ENCODE measurements at regions not wholly inside any gene's neighbourhood (a gene's known extent, or its start where the extent isn't known, plus 50 kb on each side); places are given as distances from the start of the nearest gene placed in this dataset.
A peak's percentile ranks its signal among the peaks of the same experiment; 100 is the strongest.
"Not testable (repeated sequence)": the region's sequence is repeated elsewhere in the genome, so short reads cannot be mapped to it uniquely, and the experiment has no call there.

DNA sequence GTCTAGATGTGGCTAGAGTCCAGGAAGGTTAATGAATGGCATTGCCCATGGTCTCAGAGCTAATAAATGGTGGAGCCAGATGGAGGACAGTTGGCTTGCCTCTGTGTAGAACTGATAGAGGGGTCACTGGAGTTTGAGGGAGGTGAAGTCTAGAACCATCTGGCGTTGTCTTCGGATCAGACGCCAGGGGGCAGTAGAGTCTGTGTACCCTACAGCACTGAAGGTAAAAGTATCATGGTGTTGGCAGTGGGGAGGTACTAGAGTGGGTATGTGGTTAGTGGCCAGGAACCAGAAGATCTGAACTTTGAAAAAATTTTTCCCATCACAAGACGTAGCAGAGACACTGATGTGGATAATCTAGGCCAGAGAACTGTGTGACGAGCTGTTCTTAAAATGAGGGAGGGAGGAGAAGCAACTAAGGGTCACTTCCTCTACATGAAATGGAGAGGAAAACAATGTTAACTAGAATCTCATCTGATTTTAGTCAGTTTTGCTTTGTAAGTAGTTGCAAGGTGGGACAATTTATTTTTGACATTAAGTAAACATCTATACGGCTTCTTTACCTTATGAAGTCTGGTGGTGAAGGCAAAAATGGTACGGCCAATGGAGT is 227.9 kb upstream of the PRSS58 start:
- Mint-ChIP-seq H3K36me3 (no peaks in the 10 kb centered on the region), H3K4me3 (peak overlapping the region; percentile 26), H3K27ac (peak overlapping the region; percentile 67), H3K9me3 (no peaks in the 10 kb centered on the region), H3K27me3 (no peaks in the 10 kb centered on the region), H3K4me1 (peaks cover 19% of the 10 kb centered on the region)
- POLR2A ChIA-PET, result no interaction called here
- peak; percentile 40 for ATAC-seq (ENCODE audit: low read depth)
- DNase-seq, result no peak

DNA sequence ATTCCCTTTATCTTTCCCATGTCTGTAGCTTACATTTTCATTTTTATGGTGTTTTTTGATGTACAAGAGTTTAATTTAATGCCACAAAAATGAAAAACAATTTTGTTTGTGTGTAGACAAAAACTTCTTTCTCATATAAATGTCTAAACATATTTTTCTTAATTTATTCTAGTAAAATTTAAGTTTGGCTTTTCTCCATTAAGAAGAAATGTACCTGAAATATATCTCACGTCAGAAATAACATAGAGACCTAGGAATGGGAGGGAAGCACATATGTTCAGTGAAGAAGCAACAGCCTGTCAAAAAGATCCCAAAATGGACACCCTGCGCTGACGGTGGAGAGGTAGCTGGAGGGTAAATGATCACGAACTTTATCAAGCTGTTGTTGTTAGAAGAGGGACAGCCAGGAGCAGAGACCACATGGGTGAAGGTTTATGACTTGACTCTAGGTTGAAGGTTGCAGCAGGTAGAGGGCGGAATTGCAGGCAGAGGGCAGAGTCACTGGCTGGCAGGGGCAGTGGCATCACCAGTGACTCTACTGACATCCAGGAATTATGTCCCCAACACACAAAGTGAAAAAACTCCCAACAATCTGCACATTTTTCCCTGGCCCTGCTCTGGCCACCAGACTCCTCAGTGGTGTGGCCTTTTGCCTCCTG is 225.9 kb upstream of the PRSS58 start:
- H3K4me1 Mint-ChIP-seq, result peaks cover 19% of the 10 kb centered on the region
- H3K4me3 Mint-ChIP-seq, result no peak overlapping the region
- H3K27ac Mint-ChIP-seq, result no peak overlapping the region
- no peak for ATAC-seq (ENCODE audit: low read depth)
- no peaks in the 10 kb centered on the region for H3K9me3 Mint-ChIP-seq
- no peak for DNase-seq
- POLR2A ChIA-PET, result interaction anchor here (1.2 to 1.4 kb wide), 2 partner anchors 16 to 20 kb away, joined by 3 to 4 read pairs; no protein-coding TSS in a partner anchor
- H3K27me3 Mint-ChIP-seq, result no peaks in the 10 kb centered on the region
- no peaks in the 10 kb centered on the region for H3K36me3 Mint-ChIP-seq

DNA sequence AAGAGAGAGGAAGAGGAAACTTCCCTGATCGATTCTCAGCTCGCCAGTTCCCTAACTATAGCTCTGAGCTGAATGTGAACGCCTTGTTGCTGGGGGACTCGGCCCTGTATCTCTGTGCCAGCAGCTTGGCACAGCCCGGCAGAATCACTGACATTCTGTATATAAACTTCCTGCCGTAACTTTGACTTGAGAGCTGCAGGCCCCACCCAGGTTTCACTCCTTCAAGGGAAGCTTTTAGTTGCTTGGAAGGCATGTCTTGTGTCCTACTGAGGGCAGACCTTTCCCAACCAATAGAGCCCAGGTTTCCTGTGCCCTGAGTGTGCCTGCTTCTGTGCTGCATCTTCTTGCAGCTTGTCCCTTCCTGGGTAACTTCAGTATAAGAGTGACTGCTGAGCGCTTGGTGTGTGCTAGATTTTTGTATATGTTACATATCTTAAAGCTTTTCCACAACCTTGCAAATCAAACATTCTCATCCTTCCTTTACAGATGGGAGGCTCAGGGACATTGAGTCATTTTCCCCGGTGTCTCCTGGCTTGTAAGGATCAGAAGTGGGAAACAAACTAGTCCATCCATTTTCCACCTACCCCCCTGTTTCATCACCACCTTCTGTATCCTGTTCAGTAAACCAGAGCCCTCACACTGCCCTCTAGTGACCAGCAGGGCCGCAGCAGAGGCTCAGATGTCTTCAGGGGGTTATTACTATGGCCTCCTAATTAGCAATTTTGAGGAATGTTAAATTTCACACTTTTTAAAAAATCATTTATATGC is 225.2 kb upstream of the PRSS58 start:
- DNase-seq, result peak; percentile 58
- POLR2A ChIA-PET, result interaction anchor here (1.2 to 1.4 kb wide), 2 partner anchors 17 to 19 kb away, joined by 3 to 4 read pairs; no protein-coding TSS in a partner anchor
- Mint-ChIP-seq H3K36me3 (no peaks in the 10 kb centered on the region), H3K27me3 (no peaks in the 10 kb centered on the region), H3K4me1 (peaks cover 24% of the 10 kb centered on the region), H3K4me3 (peak overlapping the region; percentile 70), H3K9me3 (no peaks in the 10 kb centered on the region), H3K27ac (peak overlapping the region; percentile 86)
- peak; percentile 80 for ATAC-seq (ENCODE audit: low read depth)

DNA sequence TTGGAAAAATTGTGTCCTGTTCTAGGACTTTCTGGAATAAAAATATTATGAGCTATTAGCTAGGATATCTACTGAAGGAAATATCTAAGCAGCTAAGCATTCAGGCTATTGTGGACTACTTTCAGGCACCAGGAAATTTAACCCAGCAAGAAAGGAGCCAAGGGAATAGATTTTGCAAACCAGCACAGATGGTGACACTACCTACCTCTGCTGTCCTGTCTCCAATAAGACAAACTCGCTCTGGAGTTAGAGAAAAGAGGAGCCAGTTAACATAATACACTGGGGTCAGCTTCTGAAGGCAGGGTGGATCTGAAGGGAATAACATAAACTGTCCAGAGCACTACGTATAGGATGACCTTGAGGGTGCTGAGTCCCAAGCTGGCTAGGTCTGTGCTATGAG is 223.7 kb upstream of the PRSS58 start:
- no peaks in the 10 kb centered on the region for H3K27me3 Mint-ChIP-seq
- H3K4me1 Mint-ChIP-seq, result peaks cover 35% of the 10 kb centered on the region
- no peaks in the 10 kb centered on the region for H3K36me3 Mint-ChIP-seq
- H3K27ac Mint-ChIP-seq, result no peak overlapping the region
- ATAC-seq (ENCODE audit: low read depth) (no peak), DNase-seq (no peak)
- POLR2A ChIA-PET, result no interaction called here
- H3K4me3 Mint-ChIP-seq, result no peak overlapping the region
- H3K9me3 Mint-ChIP-seq, result no peaks in the 10 kb centered on the region

DNA sequence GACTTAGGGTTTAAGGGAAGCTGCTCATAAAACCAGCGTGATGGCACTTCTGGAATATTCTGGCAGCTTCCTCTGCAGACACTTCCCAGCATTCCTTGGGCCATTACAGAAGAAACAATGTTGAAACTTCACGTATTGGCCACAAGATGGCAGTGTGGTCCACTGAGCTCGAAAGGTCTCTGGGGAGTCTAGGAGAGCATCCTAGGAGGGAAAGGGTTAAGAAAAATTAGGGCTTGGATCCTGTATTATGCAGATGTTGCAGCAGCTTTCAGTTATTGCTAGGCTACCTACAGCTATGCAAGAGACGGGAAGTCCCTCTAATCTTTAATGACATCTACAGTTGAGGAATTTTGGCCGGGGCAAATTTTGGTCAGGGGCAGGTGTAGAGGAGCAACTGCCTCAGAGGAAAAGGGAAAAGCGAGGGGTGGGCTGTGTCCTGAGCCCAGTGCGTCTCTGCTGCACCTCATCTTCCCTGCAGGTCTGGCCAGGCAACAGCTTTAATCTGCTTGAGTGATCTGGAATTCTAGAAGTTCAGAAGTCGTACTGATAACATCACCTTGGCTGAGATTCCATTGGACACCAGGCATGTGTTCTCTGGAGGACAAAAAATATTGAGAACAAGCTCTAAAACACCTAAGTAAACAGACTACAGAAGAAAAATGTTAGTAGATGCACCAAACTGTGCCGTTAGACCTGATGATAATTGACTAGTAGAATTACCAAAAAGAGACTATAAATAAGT is 220.8 kb upstream of the PRSS58 start:
- DNase-seq (no peak), ATAC-seq (ENCODE audit: low read depth) (peak; percentile 29)
- Mint-ChIP-seq H3K9me3 (no peaks in the 10 kb centered on the region), H3K4me3 (peak overlapping the region; percentile 29), H3K27me3 (no peaks in the 10 kb centered on the region), H3K36me3 (no peaks in the 10 kb centered on the region), H3K4me1 (peaks cover 40% of the 10 kb centered on the region), H3K27ac (no peak overlapping the region)
- POLR2A ChIA-PET, result interaction anchor here (2.4 kb wide), 1 partner anchor 15 kb away, joined by 11 read pairs; no protein-coding TSS in a partner anchor

DNA sequence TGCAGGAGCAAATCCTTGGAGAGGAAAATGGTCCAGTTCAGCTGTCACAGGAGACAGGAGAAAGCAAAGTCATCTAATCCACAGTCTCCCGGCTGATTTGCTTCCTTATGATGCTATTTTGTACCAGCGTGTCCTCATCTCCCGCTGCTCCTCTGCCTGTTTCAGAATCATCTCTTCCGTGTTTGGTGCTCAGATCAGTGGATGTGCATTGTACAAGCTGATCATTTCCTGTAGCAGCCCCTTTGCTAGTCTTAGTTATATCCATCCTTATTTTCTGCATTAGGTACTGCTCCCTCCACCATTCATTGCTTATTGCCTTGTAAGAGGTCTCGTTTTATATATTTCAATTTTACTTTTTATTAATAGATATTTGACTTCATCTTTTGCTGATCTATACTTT is 219.9 kb upstream of the PRSS58 start:
- H3K36me3 Mint-ChIP-seq, result not testable (repeated sequence)

DNA sequence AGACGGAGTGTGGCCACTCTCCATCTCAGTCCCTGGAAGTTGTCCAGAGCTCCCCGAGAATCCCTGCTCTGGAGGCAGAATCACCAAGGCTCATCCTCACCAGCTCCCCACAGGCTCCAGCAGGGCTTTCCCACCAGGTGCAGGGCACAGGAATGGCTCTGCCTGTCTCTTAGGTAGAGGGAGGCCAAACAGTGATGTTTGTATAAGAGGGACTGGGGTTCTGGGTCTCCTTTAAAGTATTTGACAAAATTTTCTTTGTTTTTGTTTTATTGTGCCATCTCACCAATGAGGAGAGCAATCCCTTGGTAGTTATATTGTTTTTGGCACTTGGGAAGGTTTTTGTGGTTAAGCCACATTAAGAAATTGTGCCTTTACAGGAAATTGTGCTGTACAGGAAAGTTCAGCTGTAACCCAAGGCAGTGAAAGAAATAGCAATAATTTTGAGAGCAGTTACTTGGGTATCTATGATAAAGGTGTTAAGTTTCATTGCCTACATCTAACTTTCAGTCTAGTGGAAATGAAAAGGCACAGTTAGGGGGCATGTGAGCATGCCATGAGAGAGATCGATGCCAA is 219.3 kb upstream of the PRSS58 start:
- Mint-ChIP-seq H3K27me3 (no peaks in the 10 kb centered on the region), H3K36me3 (no peaks in the 10 kb centered on the region), H3K9me3 (no peaks in the 10 kb centered on the region), H3K4me1 (peaks cover 32% of the 10 kb centered on the region), H3K27ac (peak overlapping the region; percentile 81), H3K4me3 (peak overlapping the region; percentile 47)
- DNase-seq (no peak), ATAC-seq (ENCODE audit: low read depth) (peak; percentile 32)
- POLR2A ChIA-PET, result interaction anchor here (2.4 kb wide), 1 partner anchor 14 kb away, joined by 11 read pairs; no protein-coding TSS in a partner anchor

More for the DNA sequence above, 219.9 kb upstream of the PRSS58 start:
- not testable (repeated sequence) for H3K9me3 Mint-ChIP-seq, H3K27me3 Mint-ChIP-seq, DNase-seq
- POLR2A ChIA-PET, result interaction anchor here (2.4 kb wide), 1 partner anchor 15 kb away, joined by 11 read pairs; no protein-coding TSS in a partner anchor
- peak; percentile 50 for ATAC-seq (ENCODE audit: low read depth)
- peak overlapping the region; percentile 47 for H3K4me3 Mint-ChIP-seq
- H3K27ac Mint-ChIP-seq, result peak overlapping the region; percentile 81
- peaks cover 37% of the 10 kb centered on the region for H3K4me1 Mint-ChIP-seq

DNA sequence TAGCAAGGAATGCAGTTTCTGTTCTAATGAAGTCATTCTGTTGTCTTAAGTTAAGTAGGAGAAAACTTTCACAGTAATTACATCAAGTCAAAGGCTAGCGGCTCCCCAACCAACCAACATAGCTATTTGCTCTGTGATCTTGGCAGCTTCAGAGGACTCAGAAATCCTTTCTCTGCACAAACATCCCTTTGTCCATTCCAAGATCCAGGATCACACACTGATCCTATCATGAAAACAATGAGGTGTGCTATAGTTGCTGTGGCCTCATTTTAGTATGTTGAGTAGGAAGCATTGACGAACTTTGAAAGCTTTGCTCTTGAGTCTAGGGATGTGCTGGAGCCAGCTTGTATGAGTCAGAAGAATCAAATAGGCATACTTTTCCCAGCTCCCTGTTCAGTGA is 218.2 kb upstream of the PRSS58 start:
- Mint-ChIP-seq H3K4me3 (no peak overlapping the region), H3K4me1 (peaks cover 32% of the 10 kb centered on the region), H3K27ac (no peak overlapping the region), H3K9me3 (no peaks in the 10 kb centered on the region), H3K36me3 (no peaks in the 10 kb centered on the region), H3K27me3 (no peaks in the 10 kb centered on the region)
- ATAC-seq (ENCODE audit: low read depth) (no peak), DNase-seq (no peak)
- POLR2A ChIA-PET, result no interaction called here

DNA sequence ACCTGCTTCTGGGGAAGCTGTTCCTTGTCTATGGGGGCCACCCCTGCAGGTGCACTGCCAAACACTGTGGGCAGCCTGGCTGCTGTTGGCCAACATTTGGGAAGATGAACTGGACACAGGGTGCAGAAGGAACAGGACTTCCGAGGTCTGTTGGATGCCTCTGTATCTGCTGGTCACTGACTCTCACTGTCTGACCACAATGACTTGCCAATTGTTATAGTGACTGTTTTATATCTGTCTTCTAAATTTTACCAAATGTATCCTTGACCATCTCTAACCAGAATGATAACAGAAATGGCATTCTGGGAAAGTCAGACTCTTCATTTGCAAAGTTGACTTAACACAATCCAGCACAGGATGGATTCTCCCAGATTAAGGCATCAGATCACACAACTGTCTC is 214.0 kb upstream of the PRSS58 start:
- ATAC-seq (ENCODE audit: low read depth) (no peak), DNase-seq (no peak)
- Mint-ChIP-seq H3K9me3 (no peaks in the 10 kb centered on the region), H3K27ac (no peak overlapping the region), H3K4me1 (peaks cover 40% of the 10 kb centered on the region), H3K4me3 (no peak overlapping the region), H3K36me3 (no peaks in the 10 kb centered on the region), H3K27me3 (no peaks in the 10 kb centered on the region)
- POLR2A ChIA-PET, result no interaction called here

DNA sequence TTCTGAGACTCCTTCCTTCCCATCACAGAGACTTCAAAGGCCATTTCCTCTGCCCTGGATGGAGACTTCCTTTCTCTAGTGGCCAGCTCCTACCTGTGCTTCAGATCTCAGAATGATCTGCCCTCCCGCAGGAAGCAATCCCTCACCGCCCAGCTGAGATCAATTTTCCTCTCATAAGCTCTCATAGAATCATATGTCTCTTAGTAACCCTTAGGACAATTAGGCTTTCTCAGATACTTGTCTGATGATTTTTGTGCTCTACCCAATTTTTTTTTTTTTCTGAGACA is 212.6 kb upstream of the PRSS58 start:
- Mint-ChIP-seq H3K9me3 (no peaks in the 10 kb centered on the region), H3K27me3 (no peaks in the 10 kb centered on the region), H3K4me3 (peak overlapping the region; percentile 46), H3K4me1 (peaks cover 38% of the 10 kb centered on the region), H3K27ac (peak overlapping the region; percentile 87), H3K36me3 (no peaks in the 10 kb centered on the region)
- POLR2A ChIA-PET, result no interaction called here
- DNase-seq (no peak), ATAC-seq (ENCODE audit: low read depth) (peak; percentile 14)

DNA sequence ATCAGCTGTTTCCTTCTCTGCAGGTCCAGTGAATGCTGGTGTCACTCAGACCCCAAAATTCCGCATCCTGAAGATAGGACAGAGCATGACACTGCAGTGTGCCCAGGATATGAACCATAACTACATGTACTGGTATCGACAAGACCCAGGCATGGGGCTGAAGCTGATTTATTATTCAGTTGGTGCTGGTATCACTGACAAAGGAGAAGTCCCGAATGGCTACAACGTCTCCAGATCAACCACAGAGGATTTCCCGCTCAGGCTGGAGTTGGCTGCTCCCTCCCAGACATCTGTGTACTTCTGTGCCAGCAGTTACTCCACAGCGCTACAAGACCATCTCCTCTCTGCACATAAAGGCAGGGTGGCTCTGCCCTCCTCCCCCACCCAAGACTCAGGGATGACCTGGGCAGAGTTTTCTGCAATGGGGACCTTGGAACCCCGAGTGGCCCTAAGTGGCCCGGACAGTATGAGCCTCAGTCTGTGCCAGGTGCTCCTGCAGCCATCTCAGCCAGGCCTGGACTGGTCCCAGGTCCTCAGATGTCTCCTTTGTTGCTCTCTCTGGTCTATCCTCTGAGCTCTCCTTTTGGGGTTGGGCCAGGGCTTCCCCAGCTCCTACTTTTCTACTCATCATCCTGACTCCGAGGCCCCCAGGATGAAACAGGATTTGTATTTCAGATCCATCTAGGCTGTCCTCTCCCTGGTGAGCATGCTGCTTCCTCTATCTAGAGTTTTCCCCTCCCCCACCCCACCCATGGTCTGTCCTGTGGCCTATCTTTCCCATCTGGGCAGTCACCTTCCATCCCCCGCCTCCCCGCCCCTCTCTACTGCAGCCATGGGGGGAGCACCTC is 212.1 kb upstream of the PRSS58 start:
- Mint-ChIP-seq H3K4me1 (peaks cover 36% of the 10 kb centered on the region), H3K27me3 (no peaks in the 10 kb centered on the region), H3K36me3 (no peaks in the 10 kb centered on the region), H3K27ac (peak overlapping the region; percentile 87), H3K4me3 (peak overlapping the region; percentile 46), H3K9me3 (no peaks in the 10 kb centered on the region)
- ATAC-seq (ENCODE audit: low read depth), result peak; percentile 19
- POLR2A ChIA-PET, result no interaction called here
- DNase-seq, result no peak

DNA sequence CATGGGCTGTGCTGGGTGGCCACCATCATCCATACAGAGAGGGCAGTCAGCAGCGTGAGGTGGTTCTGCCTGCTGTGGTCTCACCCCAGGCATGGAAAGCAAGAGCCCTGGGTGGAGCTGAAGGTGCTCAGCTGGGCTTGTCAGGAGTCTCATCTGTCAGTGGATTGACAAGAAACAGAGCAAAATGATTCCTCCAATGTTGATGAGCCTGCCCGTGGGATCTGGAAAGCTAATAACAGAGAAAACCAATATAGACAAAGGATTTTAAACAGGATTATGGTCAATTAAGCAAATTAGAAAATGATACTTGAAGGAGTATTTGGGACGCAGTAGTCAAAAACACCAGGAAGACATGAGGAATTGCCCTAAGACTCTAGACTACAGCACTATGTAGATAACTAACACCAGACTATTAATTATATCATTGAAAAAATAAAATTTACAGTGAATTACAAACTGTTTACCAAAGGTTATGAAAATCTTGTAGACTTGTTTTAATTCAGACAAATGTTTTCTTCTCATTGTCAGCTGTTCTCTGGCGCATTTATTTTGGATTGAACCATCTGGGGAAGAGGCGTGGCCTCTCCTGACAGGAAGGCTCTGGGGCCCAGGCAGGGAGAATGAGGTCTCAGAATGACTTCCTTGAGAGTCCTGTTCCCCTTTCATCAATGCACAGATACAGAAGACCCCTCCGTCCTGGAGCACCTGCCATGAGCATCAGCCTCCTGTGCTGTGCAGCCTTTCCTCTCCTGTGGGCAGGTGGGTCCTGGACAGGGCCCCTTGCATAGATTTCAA is 211.2 kb upstream of the PRSS58 start:
- POLR2A ChIA-PET, result interaction anchor here (1.8 kb wide), 1 partner anchor 329 kb away, joined by 4 read pairs; no protein-coding TSS in a partner anchor
- Mint-ChIP-seq H3K9me3 (no peaks in the 10 kb centered on the region), H3K4me3 (peak overlapping the region; percentile 2)

More for the DNA sequence above, 211.2 kb upstream of the PRSS58 start:
- Mint-ChIP-seq H3K36me3 (no peaks in the 10 kb centered on the region), H3K27ac (no peak overlapping the region), H3K4me1 (peaks cover 38% of the 10 kb centered on the region), H3K27me3 (no peaks in the 10 kb centered on the region)
- ATAC-seq (ENCODE audit: low read depth), result no peak
- DNase-seq, result no peak
